Liver (tissue), 3 donors: ENCODE measurements at regions not wholly inside any gene's neighbourhood (a gene's known extent, or its start where the extent isn't known, plus 50 kb on each side); places are given as distances from the start of the nearest gene placed in this dataset.
"Not testable (repeated sequence)": the region's sequence is repeated elsewhere in the genome, so short reads cannot be mapped to it uniquely, and the experiment has no call there.

Experiments
- ATF3 ChIP-seq: IDR thresholded peaks from 2 replicates; pipeline ENCODE4 v1.6.1; 2016; ENCODE audit warnings: antibody characterized with exemption
- CTCF ChIP-seq: fragments of 150-350 bp; IDR thresholded peaks from 2 replicates; pipeline ENCODE4 v1.5.1; 2017; ENCODE audit warnings: improper control_type of control experiment, low read depth, low read length; ENCODE audit not compliant: missing input control
- MAX ChIP-seq: IDR thresholded peaks from 2 replicates; pipeline ENCODE4 v1.6.1; 2016; ENCODE audit warnings: antibody characterized with exemption
- RAD21 ChIP-seq, 2 donors: IDR thresholded peaks; 2 replicates each; pipeline ENCODE4 v1.6.1; 2016; ENCODE audit warnings: antibody characterized with exemption in 2 of 2, mild to moderate bottlenecking in 2 of 2
- TAF1 ChIP-seq: conservative IDR thresholded peaks from 2 replicates; pipeline ENCODE4 v1.6.1; 2016; ENCODE audit warnings: antibody characterized with exemption, mild to moderate bottlenecking
- ZBTB33 ChIP-seq: IDR thresholded peaks from 2 replicates; pipeline ENCODE4 v1.6.1; 2016; ENCODE audit warnings: antibody characterized with exemption
- donor health status: healthy.
- donor health status: healthy.

GRCh38 chr7:4496911-4497310 is 185.2 kb upstream of the FOXK1 start:
- TF ChIP-seq CTCF; RAD21 (IDR thresholded peaks at IDR 0.05); ATF3; MAX; ZBTB33; TAF1: not testable (repeated sequence)
